GM18868 (cell line): ENCODE measurements at regions not wholly inside any gene's neighbourhood (a gene's known extent, or its start where the extent isn't known, plus 50 kb on each side); places are given as distances from the start of the nearest gene placed in this dataset.
A peak's percentile ranks its signal among the peaks of the same experiment; 100 is the strongest.

Source experiments
- ATAC-seq: cut with Tn5 transposase; IDR thresholded peaks from one replicate; pipeline ENCODE4 v1.9.1; 2021; ENCODE audit warnings: mild to moderate bottlenecking, moderate library complexity; ENCODE audit not compliant: unreplicated experiment

DNA sequence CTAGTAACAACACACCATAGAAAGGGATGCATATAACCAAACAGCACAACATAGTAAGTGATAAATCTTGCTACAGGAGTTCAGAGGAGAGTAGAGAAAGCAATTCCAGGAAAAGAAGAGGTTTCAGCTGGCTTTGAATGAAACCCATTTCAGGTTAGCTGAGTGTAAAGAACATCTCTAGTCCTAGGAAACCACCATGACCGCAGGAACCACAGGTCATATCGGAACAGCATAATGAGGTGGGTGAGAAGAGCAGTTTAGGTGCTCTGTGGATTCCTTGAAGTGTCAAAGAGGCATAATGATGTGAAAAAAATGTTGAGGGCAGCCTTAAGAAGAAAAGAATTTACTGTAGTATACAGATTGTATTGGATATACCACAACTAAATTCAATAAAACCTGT, 507.5 kb downstream of the MTRR start:
- no peak for ATAC-seq

DNA sequence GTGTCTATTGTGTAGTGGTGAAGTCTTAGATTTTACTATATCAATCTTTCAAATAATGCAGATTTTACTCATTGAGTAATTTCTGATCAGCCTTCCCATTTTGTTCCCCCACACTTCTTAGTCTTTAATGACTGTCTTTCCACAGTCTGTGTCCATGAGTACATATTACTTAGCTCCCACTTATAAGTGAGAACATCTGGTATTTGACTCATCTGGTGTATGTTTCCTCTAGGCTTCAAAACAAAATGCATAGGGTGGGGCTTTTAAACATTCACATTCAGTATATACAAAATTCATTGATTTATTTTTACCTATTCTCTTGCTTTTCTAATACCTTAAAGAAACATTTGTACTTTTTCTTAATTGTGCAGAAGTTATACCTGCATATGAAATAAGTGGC, 513.0 kb downstream of the MTRR start:
- no peak for ATAC-seq

DNA sequence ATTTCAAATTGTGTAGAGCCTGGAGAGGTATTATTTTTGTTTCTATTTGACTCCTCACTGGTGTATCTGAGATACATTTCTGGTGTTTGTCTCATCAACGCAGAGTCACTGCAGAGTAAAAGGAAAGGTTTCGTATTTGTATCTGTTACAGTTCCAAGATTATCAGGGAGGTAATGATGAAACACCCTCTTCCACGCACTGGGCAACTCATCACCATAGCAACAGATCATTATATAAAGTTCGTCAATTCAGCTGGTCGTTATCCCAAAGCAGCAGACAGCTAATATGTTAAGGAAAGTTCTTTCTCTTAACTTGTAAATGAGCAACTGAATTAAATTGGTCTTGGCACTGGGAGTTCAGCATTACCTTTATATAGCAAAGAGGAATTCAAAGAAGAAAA, 513.5 kb downstream of the MTRR start:
- ATAC-seq, result no peak

GRCh38 chr5:8383616-8384015, 514.7 kb downstream of the MTRR start:
- ATAC-seq, result no peak

DNA sequence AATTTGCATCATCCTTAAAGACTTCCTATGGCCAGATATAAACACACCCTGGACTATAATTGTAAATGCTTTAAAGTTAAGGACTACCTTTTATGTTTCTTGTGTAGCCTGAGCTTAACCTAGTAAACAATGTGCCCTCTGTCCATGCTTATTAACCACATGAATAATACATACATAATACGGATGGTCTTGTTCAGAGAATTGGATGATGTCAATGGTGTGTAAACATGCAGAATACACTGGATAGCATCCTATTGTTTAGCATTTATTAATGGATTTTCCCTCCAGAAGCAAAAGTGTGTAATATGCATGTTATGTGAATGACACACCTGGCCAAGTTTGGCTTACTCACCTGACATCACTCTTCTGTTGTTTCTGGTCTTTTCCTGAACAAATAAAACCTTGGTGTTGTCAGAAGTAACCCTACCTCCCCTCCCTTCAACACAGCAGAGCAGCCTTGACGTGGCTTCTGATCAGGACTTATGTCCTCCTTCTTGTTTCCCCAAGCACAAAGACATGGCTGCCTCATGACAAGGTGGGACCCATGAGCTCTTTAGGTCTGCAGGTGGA, 517.9 kb downstream of the MTRR start:
- ATAC-seq, result no peak

GRCh38 chr5:8391911-8392310, 523.0 kb downstream of the MTRR start:
- no peak for ATAC-seq

DNA sequence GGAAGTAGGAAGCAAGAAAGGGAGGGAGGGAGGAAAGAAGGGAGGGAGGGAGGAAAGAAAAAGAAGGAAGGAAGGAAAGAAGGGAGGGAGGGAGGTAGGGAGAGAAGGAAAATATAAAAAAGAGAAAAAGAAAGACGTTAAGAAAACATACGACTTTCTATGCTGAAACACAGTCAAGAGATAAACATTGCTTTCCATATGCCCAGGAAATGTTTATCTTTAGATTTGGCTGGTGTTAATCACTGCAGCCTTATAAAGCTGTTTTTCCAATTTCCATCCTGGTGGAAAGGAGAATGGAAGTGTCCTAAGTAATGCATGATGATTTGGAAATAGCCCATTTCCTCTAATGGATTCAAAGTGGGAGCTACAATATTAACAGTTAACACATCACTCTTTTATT, 524.3 kb downstream of the MTRR start:
- no peak for ATAC-seq

DNA sequence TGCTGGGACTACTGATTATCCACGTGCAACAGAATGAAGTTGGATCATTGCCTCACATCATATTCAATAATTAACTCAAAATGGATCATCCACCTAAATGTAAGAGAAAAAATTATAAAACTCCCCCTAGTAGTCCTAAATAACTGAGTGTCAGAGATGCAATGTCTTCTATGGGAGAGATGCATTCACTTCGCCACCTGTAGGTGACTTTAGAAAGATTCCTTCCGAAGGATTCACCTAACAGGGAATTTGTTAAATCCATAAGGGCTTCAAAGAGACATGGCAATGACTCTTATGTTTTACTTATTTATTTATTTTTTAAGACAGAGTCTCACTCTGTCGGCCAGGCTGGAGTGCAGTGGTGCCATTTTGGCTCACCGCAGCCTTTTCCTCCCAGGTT, 526.0 kb downstream of the MTRR start:
- no peak for ATAC-seq

DNA sequence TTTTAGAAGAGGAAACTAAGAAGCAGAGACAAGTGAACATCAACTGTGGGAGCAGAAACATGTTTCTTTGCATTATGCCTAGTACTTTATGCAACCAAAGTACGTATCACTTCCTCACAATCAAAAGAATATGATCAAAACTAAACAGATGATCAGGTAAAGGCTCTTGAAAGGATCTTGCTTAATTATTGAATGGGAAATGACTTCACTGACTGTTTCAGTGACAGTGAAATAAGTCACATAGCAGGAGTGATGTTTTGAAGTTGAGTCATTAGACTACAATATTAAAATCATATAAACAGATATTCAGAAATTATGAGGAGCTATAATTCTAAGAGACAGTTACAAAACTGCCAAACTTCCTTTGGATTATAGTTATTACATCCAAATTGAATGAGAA, 527.3 kb downstream of the MTRR start:
- ATAC-seq, result no peak

DNA sequence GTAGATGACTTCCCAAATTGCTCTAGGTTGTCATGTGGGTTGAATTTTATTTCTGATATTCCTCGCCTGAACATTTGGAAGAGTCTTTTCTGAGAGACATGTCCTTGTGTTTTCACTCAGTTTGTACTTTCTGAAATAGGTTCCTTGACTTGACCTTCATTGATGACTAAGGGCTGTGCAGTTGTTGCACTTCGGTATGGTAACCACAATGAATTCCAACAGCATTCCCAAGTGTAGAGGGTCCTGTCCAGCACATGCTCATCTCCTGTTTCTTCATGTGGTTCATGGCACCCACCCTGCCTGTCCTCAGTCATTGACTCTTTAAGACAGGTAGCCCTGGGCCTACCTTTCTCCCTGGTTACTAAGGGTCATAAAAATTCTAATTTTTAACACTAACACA, 527.8 kb downstream of the MTRR start:
- ATAC-seq, result no peak

DNA sequence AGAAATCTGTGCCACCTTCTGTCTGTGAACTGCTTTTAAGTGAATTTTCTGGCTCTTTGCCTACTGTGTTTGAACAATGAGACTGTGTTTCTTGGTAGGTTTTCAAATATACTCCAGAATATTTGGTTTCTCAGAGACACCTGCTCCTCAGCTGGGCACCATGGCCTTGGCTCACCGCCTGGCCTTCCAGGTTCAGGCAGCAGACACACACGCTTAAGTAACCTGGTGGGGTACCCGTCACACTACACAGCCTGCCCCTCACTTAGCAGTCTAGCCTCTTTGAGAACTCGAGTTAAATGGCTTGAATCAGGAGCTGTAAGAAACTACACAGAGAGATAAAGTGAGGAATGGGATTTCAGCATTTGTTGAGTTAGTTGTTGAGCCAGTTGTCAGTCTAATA, 530.5 kb downstream of the MTRR start:
- no peak for ATAC-seq

DNA sequence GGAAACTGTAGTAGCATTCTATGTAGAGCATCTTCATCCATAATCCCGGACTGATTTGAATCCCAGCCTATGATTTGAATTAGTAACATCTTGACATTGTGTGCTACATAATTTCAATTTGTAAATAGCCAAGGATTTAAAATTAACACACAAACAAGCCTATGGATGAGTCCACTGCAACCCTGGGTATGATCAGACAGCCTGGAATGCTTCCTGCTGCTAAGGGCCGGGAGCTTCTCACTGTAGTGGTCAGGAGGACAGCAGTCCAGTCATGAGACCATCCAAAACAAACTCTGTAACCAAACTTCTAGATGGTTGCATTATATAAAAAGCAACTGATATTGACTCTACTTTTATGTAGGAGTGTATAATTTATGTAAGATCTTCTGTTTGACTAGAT, 539.3 kb downstream of the MTRR start:
- no peak for ATAC-seq

DNA sequence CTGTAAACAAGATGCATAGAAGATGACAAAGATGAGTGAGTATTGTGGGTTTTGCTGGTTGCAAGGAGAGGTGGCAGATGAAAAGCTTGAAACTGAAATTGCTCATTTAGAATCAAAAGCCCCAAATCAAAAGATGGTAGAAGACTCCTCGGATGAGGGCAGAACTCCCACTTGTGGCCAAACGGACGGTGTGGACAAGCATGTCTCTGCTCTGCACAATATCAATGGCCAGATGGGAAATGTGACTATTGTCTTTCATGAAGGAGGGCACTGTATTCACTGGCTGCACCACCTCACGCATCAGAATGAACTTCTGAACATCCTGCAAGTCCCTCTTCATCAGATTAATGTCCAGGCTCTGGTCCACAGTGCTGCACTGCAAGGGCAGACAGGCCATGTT, 541.7 kb downstream of the MTRR start:
- ATAC-seq, result no peak

- no peak for ATAC-seq
Measured at GRCh38 chr5:8413975-8414374, 545.0 kb downstream of the MTRR start.

DNA sequence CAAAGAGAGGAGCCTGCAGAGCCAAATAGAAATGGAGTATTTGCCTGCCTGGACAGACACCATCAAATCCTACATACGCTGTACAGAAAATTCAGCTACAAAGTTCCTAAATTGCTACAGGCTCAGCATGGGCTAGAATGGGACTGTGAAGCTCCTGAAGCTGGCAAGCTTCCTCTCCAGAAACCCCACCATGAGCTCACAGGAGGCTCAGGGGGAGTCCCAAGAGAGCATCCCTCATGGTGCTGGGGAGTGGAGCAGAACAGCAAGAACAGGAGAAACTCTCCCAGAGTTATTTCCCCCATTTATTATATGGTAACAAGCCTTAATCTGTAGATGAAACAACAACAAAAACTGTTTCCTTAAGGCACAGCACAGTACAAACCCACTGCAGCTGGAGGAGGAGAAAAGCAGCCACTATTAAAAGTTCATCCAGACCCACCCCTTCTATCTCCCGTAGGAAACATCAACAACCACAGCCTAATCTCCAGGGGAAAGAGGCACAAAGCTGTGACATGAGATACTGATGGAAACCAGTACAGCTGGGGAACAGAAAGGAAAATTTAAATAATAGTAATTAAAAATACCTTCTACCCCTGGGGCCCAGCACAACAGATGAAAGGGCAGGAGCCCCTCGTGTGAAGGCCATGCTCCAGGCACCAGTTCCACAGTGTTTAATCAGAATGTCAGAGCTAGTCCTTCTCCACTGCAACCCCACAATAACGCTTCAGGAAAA, 548.5 kb downstream of the MTRR start:
- ATAC-seq, result no peak

GRCh38 chr5:8418049-8418426, 549.1 kb downstream of the MTRR start:
- ATAC-seq, result no peak

DNA sequence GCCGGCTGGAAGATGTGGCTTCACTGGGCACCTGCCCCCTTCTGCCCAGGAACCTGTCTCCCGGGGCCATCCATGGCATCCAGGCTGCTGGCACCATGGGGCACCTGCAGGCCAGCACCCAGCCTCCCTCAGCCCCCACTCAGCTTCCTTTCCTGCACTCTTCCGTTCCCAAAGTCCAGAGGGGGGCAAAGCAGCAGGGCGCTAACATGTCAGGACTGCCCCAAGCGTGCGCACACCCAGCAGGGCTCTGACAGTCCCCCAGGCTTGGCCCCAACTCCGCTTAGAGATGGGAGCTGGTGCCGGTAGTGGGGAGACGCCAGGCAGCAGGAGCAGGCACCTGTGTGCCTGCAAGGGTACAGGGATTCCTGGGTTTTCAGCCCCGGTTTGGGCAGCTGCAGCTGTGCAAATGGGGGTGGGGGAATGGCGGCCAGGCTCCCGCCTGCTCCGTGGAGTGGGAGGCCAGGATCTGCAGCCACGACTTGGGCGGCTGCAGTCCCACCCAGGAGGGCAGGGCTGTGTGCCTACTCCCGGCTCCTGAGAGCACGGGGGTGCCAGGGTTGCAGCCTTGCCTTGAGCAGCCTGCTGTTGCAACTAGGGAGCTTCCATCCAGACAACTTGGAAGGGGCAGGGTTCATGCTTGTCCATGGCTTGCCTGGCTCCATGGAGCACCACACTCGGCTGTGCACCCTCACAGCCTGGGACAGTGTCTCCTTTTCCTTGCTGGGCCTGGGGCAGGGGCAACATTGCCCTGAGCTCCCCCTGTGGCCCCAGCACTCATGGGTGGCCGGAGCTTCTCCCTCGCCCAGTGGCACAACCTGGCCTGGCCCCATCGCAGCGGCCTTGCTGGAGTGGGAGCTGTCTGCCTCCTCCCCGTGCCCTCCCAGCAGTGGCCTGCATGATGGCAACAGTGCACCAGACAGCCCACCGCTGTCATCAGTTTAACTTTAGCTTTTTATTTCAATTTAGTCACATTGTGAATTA, 561.1 kb downstream of the MTRR start:
- ATAC-seq, result no peak

DNA sequence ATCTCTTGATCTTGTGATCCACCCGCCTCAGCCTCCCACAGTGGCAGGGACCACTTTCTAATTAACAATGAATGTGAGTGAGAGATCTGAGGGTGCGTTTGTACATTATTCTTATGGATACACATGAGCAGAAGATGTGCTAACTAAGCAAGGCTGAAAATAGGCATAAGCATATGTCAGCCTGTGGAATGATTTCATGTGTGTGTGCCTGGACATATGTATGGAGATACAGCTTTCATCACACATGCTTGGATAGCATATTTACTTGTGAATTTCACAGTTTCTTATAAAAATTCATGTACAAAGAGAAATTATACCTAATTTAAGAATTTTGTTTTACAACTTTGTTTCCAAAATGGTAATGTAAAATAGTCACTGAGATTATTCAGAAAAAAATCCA, 565.6 kb downstream of the MTRR start:
- no peak for ATAC-seq

- ATAC-seq, result no peak
Measured at GRCh38 chr5:8436924-8437323, 568.0 kb downstream of the MTRR start.

DNA sequence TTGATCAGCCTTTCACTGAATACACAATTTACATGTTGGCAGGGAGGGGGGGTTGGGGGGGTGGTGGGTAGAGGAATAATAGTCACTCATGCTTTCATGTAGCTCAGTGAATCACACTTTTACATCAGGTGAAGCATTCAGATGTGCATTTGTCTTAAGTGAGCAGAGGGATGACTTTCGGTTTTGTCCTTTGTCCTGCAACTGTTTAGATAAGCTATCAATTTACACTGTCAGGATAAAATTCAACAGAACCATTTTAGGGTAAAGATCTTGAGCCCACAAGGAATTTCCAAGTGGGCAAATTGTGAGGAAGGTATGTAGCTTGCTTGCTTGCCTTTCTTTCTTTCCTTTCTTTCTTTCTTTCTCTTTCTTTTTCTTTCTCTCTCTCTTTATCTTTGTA, 576.2 kb downstream of the MTRR start:
- ATAC-seq, result no peak

GRCh38 chr5:8446179-8446578, 577.2 kb downstream of the MTRR start:
- ATAC-seq, result peak; percentile 84

DNA sequence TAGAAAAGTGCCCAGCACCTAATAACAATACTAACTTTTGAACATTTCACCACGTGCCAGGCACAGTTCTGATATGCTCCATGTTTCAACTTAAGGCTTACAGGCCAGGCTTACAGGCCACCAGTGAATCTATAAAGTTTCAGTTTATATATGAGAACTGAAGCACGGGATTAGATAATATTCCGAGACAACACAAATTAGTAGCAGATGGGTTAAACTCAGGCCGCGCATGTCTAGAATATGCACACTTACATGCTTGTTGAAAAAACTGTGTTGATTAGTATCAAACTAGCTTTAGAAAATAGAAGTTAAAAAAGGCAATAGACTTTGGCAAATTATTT, 587.9 kb downstream of the MTRR start:
- ATAC-seq, result no peak
